SK-N-SH (cell line): ENCODE measurements at regions not wholly inside any gene's neighbourhood (a gene's known extent, or its start where the extent isn't known, plus 50 kb on each side); places are given as distances from the start of the nearest gene placed in this dataset.

Experiments
- CTCF ChIA-PET: fragments of 300-600, 350-600 bp; formaldehyde crosslinking; extraction: SDS; loops from one replicate; lab custom pipeline; 2021; lab: Yijun Ruan, JAX
- POLR2A ChIA-PET: fragments of 350-600 bp; sonication (Branson Sonifier 250); formaldehyde crosslinking; extraction: SDS; loops from one replicate; lab custom pipeline; 2020; ENCODE audit warnings: antibody characterized with exemption, inconsistent platforms; lab: Yijun Ruan, JAX
- DNase-seq: peaks from one replicate; pipeline ENCODE4 v3.0.0; 2012
- H2AFZ ChIP-seq: fragments of 200-600 bp; sonication (generic); 2 replicates; pipeline ENCODE4 v1.8.1; 2016; ENCODE audit warnings: antibody characterized with exemption, mild to moderate bottlenecking, low read depth
- H3F3A ChIP-seq: fragments of 200-600 bp; sonication (generic); replicated peaks from 2 replicates; pipeline ENCODE3; 2016; ENCODE audit warnings: antibody characterized with exemption, mild to moderate bottlenecking; ENCODE audit not compliant: insufficient read depth
- H3K27ac ChIP-seq, 2 experiments: fragments of 200-500 bp in 1 of 2; fragments of 200-600 bp in 1 of 2; sonication (Bioruptor generic) in 1 of 2; sonication (generic), shearing (Covaris generic) in 1 of 2; 2 replicates each; pipeline versions ENCODE4 v1.5.1 to v1.6.1; 2014 to 2016; ENCODE audit warnings: low read depth in 2 of 2, inconsistent platforms in 1 of 2, low read length in 1 of 2, mild to moderate bottlenecking in 1 of 2, mixed read lengths in 1 of 2
- H3K27me3 ChIP-seq: fragments of 200-600 bp; sonication (generic), shearing (Covaris generic); 2 replicates; pipeline ENCODE4 v1.6.1; 2016; ENCODE audit warnings: mixed run types; ENCODE audit not compliant: insufficient read depth
- H3K36me3 ChIP-seq, 2 experiments: fragments of 200-500 bp in 1 of 2; fragments of 200-600 bp in 1 of 2; sonication (Bioruptor generic) in 1 of 2; sonication (generic) in 1 of 2; replicated peaks in 1 of 2; 2 replicates each; pipeline versions ENCODE3 to v1.5.1; 2014 to 2016; ENCODE audit warnings: low read length in 1 of 2, mild to moderate bottlenecking in 1 of 2; ENCODE audit not compliant: insufficient read depth in 2 of 2, control insufficient read depth in 1 of 2
- H3K4me1 ChIP-seq, 2 experiments: fragments of 200-500 bp in 1 of 2; fragments of 200-600 bp in 1 of 2; sonication (Bioruptor generic) in 1 of 2; sonication (generic), shearing (Covaris generic) in 1 of 2; 2 replicates each; pipeline versions ENCODE4 v1.5.1 to v1.6.1; 2014 to 2016; ENCODE audit warnings: low read depth in 1 of 2, low read length in 1 of 2, mixed run types in 1 of 2; ENCODE audit not compliant: insufficient read depth in 2 of 2, control insufficient read depth in 1 of 2
- H3K4me2 ChIP-seq: fragments of 200-600 bp; sonication (generic), shearing (Covaris generic); 2 replicates; pipeline ENCODE4 v1.6.1; 2017; ENCODE audit warnings: mixed run types
- H3K4me3 ChIP-seq, 2 experiments: fragments of 200-500 bp in 1 of 2; fragments of 200-600 bp in 1 of 2; sonication (Bioruptor generic) in 1 of 2; sonication (generic), shearing (Covaris generic) in 1 of 2; 2 replicates each; pipeline versions ENCODE4 v1.5.1 to v1.8.1; 2014 to 2016; ENCODE audit warnings: low read depth in 2 of 2, inconsistent platforms in 1 of 2, low read length in 1 of 2, mild to moderate bottlenecking in 1 of 2, mixed read lengths in 1 of 2, moderate library complexity in 1 of 2
- H3K79me2 ChIP-seq: fragments of 200-600 bp; sonication (generic); 2 replicates; pipeline ENCODE4 v1.8.1; 2017; ENCODE audit warnings: mild to moderate bottlenecking; ENCODE audit not compliant: insufficient read depth
- H3K9ac ChIP-seq: fragments of 200-600 bp; sonication (generic); 2 replicates; pipeline ENCODE4 v1.6.1; 2017; ENCODE audit warnings: mixed run types
- H3K9me2 ChIP-seq: fragments of 200-600 bp; sonication (generic); 2 replicates; pipeline ENCODE4 v1.6.1; 2017; ENCODE audit warnings: mixed run types
- H3K9me3 ChIP-seq: fragments of 200-600 bp; sonication (generic); 2 replicates; pipeline ENCODE4 v1.6.1; 2017; ENCODE audit warnings: mixed run types, mild to moderate bottlenecking, moderate library complexity
- H4K20me1 ChIP-seq: fragments of 200-600 bp; sonication (generic); 2 replicates; pipeline ENCODE4 v1.6.1; 2017; ENCODE audit warnings: mild to moderate bottlenecking, mixed run types; ENCODE audit not compliant: insufficient read depth
- CHD2 ChIP-seq: fragments of 150-350 bp; IDR thresholded peaks from 2 replicates; pipeline ENCODE4 v1.6.1; 2018; ENCODE audit warnings: low read length; ENCODE audit not compliant: partially characterized antibody
- CTCF ChIP-seq: fragments of 200-600 bp; sonication (generic); IDR thresholded peaks from 2 replicates; pipeline ENCODE4 v1.6.1; 2017; ENCODE audit warnings: antibody characterized with exemption, mild to moderate bottlenecking, moderate library complexity
- EP300 ChIP-seq, 2 experiments: IDR thresholded peaks; 2 replicates each; pipeline versions ENCODE4 v1.4.0 to v1.6.1; 2012; ENCODE audit warnings: borderline replicate concordance in 1 of 2, low read depth in 1 of 2, low read length in 1 of 2
- EZH2phosphoT487 ChIP-seq: fragments of 200-600 bp; sonication (generic); IDR thresholded peaks from 2 replicates; pipeline ENCODE4 v1.6.1; 2017; ENCODE audit warnings: low read depth, mixed run types, mild to moderate bottlenecking, antibody characterized with exemption, moderate library complexity, borderline replicate concordance
- FOSL2 ChIP-seq: IDR thresholded peaks from 2 replicates; pipeline ENCODE4 v1.4.0; 2012; ENCODE audit warnings: low read depth, mild to moderate bottlenecking, moderate library complexity, borderline replicate concordance
- IRF3 ChIP-seq: fragments of 150-350 bp; IDR thresholded peaks from 2 replicates; pipeline ENCODE4 v1.6.1; 2016; ENCODE audit warnings: mild to moderate bottlenecking, low read depth, low read length
- JUND ChIP-seq: IDR thresholded peaks from 2 replicates; pipeline ENCODE4 v1.4.0; 2012
- MEF2A ChIP-seq: IDR thresholded peaks from 2 replicates; pipeline ENCODE4 v1.4.0; 2012; ENCODE audit warnings: low read depth, borderline replicate concordance
- NRF1 ChIP-seq: IDR thresholded peaks from 2 replicates; pipeline ENCODE4 v1.6.1; 2012; ENCODE audit warnings: low read depth, mild to moderate bottlenecking, low read length
- POLR2AphosphoS5 ChIP-seq: IDR thresholded peaks from 2 replicates; pipeline ENCODE4 v1.6.1; 2012; ENCODE audit warnings: low read depth, low read length
- RAD21 ChIP-seq: IDR thresholded peaks from 2 replicates; pipeline ENCODE4 v1.6.1; 2012; ENCODE audit warnings: mild to moderate bottlenecking, low read length
- RCOR1 ChIP-seq: fragments of 150-350 bp; IDR thresholded peaks from 2 replicates; pipeline ENCODE4 v1.6.1; 2017; ENCODE audit warnings: antibody characterized with exemption, low read length
- RXRA ChIP-seq: IDR thresholded peaks from 2 replicates; pipeline ENCODE4 v1.4.0; 2012; ENCODE audit warnings: low read depth, mild to moderate bottlenecking, borderline replicate concordance
- SMC3 ChIP-seq: IDR thresholded peaks from 2 replicates; pipeline ENCODE4 v1.6.1; 2012; ENCODE audit warnings: low read depth, low read length, improper control_type of control experiment
- TAF1 ChIP-seq: IDR thresholded peaks from 2 replicates; pipeline ENCODE4 v1.6.1; 2012; ENCODE audit warnings: low read depth, mild to moderate bottlenecking, low read length, moderate library complexity, borderline replicate concordance
- TCF12 ChIP-seq: IDR thresholded peaks from 2 replicates; pipeline ENCODE4 v1.4.0; 2012
- TEAD4 ChIP-seq: IDR thresholded peaks from 2 replicates; pipeline ENCODE4 v1.4.0; 2012; ENCODE audit warnings: mild to moderate bottlenecking, borderline replicate concordance; ENCODE audit not compliant: insufficient read depth
- USF1 ChIP-seq: IDR thresholded peaks from 2 replicates; pipeline ENCODE4 v1.4.0; 2012; ENCODE audit warnings: low read depth, borderline replicate concordance
- YY1 ChIP-seq: IDR thresholded peaks from 2 replicates; pipeline ENCODE4 v1.4.0; 2012; ENCODE audit warnings: low read depth, mild to moderate bottlenecking
- ZBTB33 ChIP-seq: IDR thresholded peaks from 2 replicates; pipeline ENCODE4 v1.4.0; 2012; ENCODE audit warnings: low read depth, borderline replicate concordance
- WGBS: methylation state at CpG from one replicate; pipeline ENCODE4 v1.1.6; 2017; ENCODE audit warnings: low lambda C conversion rate; 5-methylcytosine and 5-hydroxymethylcytosine counted together
- TF ChIP-seq, protein P1 (sequence below): IDR thresholded peaks from 2 replicates; pipeline ENCODE4; 2012
- TF ChIP-seq, protein P2 (sequence below): IDR thresholded peaks from 2 replicates; pipeline ENCODE4 v1.4.0; 2012; ENCODE audit warnings: low read depth

DNA sequence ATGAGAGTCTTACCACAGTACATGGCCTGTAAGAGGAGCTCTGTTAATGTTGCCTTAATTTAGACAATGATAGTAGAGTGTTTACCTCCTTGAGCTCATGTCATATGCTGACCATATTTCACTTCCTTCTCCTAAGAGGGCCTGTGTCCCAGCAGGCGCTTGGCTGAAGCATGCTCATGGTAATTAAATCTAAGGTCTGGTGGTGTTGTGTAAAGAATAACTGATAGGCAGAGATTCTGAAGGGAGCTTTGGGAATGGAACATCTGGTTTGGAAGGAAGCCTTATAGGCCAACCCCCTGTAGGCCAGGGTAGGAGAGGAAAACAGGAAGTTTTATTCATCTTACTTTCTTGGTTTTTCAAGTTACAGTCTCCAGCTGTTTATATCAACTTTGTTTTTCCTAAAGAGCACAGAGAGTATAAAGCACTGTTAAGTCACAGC, 300.2 kb downstream of the USP46 start:
- Histone ChIP-seq H3K27me3 (no peaks in the 10 kb centered on the region), H3K9me2 (no peaks in the 10 kb centered on the region), H3K4me2 (no peak overlapping the region), H3F3A (no peaks in the 10 kb centered on the region), H2AFZ (no peak overlapping the region), H3K9ac (no peak overlapping the region), H3K36me3 (no peaks in the 10 kb centered on the region), H3K4me3 (no peak overlapping the region), H3K79me2 (no peaks in the 10 kb centered on the region), H3K9me3 (no peaks in the 10 kb centered on the region), H3K27ac (no peak overlapping the region; a peak in 1 of 4 replicates), H4K20me1 (no peaks in the 10 kb centered on the region), H3K4me1 (no peaks in the 10 kb centered on the region; a peak in 1 of 4 replicates)
- TF ChIP-seq NRF1 (no peak), MEF2A (no peak), EP300 (IDR thresholded peaks at IDR 0.05; ENCODE audit: borderline replicate concordance in 1 of 2, low read depth in 1 of 2, low read length in 1 of 2) (no peak), TEAD4 (no peak), RCOR1 (no peak), ZBTB33 (no peak), RXRA (no peak), JUND (no peak), TAF1 (no peak)
- TF ChIP-seq, protein P1, sequence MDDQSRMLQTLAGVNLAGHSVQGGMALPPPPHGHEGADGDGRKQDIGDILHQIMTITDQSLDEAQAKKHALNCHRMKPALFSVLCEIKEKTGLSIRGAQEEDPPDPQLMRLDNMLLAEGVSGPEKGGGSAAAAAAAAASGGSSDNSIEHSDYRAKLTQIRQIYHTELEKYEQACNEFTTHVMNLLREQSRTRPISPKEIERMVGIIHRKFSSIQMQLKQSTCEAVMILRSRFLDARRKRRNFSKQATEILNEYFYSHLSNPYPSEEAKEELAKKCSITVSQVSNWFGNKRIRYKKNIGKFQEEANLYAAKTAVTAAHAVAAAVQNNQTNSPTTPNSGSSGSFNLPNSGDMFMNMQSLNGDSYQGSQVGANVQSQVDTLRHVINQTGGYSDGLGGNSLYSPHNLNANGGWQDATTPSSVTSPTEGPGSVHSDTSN = no peak
- WGBS = 23% methylated on average over 1 of the region's 1 CpG
- CTCF ChIA-PET = interaction anchor here (0.6 to 1.5 kb wide), 4 partner anchors 8 to 124 kb away, joined by 3 to 5 read pairs (median 3); no protein-coding TSS in a partner anchor
- no peak for DNase-seq
- POLR2A ChIA-PET = no interaction called here

- ChIA-PET POLR2A (no interaction called here), CTCF (interaction anchor here (0.8 to 1.9 kb wide), 2 partner anchors 8 to 10 kb away, joined by 3 to 8 read pairs; no protein-coding TSS in a partner anchor)
- DNase-seq = no peak
- Histone ChIP-seq H3K9me3 (no peaks in the 10 kb centered on the region), H3K36me3 (no peaks in the 10 kb centered on the region), H3K4me2 (no peak overlapping the region), H3K9ac (no peak overlapping the region), H3K27ac (no peak overlapping the region), H3K79me2 (no peaks in the 10 kb centered on the region), H3F3A (no peaks in the 10 kb centered on the region), H3K27me3 (no peaks in the 10 kb centered on the region), H3K4me1 (peaks cover 0 to 12% of the 10 kb centered on the region in 2 experiments; a peak in 2 of 4 replicates), H4K20me1 (no peaks in the 10 kb centered on the region), H3K4me3 (no peak overlapping the region), H3K9me2 (no peaks in the 10 kb centered on the region), H2AFZ (no peak overlapping the region)
- WGBS = 62% methylated on average over 5 of the region's 5 CpGs
- no peak for TF ChIP-seq POLR2AphosphoS5
- no peak for TF ChIP-seq TCF12
- no peak for TF ChIP-seq IRF3
- TF ChIP-seq USF1 = no peak
- TF ChIP-seq TAF1 = no peak
- no peak for TF ChIP-seq FOSL2
- TF ChIP-seq RXRA = no peak
- TF ChIP-seq, protein P2, sequence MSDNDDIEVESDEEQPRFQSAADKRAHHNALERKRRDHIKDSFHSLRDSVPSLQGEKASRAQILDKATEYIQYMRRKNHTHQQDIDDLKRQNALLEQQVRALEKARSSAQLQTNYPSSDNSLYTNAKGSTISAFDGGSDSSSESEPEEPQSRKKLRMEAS = no peak
- TF ChIP-seq YY1 = no peak
- TF ChIP-seq RAD21 = no peak
- TF ChIP-seq CHD2 = no peak
- no peak for TF ChIP-seq SMC3
- TF ChIP-seq TEAD4 = no peak
- TF ChIP-seq CTCF = no peak
- no peak for TF ChIP-seq EZH2phosphoT487
- TF ChIP-seq NRF1 = no peak
Measured at GRCh38 chr4:52366191-52366590, 292.9 kb downstream of the USP46 start.
